NB4 (cell line): ENCODE measurements at regions not wholly inside any gene's neighbourhood (a gene's known extent, or its start where the extent isn't known, plus 50 kb on each side); places are given as distances from the start of the nearest gene placed in this dataset.

ENCODE experiments used
- DNase-seq: peaks from one replicate; pipeline ENCODE4 v3.0.0; 2010; ENCODE audit warnings: low read depth
- H3K4me3 ChIP-seq: one replicate; pipeline ENCODE4 v1.5.1; 2011; ENCODE audit warnings: mild to moderate bottlenecking, low read depth, low read length, moderate library complexity
- MYC ChIP-seq: IDR thresholded peaks from 2 replicates; pipeline ENCODE4 v1.6.1; 2011; ENCODE audit warnings: low read depth, low read length
- POLR2A ChIP-seq: IDR thresholded peaks from 2 replicates; pipeline ENCODE4 v1.6.1; 2011; ENCODE audit warnings: mild to moderate bottlenecking; ENCODE audit not compliant: insufficient read length; ENCODE audit errors: extremely low read depth
- TF ChIP-seq, protein P1 (sequence below): IDR thresholded peaks from one replicate; pipeline ENCODE4 v1.5.1; 2012; ENCODE audit warnings: low read depth, low read length
- TF ChIP-seq, protein P2 (sequence below): IDR thresholded peaks from 2 replicates; pipeline ENCODE4 v1.6.1; 2011; ENCODE audit warnings: low read depth, low read length

DNA sequence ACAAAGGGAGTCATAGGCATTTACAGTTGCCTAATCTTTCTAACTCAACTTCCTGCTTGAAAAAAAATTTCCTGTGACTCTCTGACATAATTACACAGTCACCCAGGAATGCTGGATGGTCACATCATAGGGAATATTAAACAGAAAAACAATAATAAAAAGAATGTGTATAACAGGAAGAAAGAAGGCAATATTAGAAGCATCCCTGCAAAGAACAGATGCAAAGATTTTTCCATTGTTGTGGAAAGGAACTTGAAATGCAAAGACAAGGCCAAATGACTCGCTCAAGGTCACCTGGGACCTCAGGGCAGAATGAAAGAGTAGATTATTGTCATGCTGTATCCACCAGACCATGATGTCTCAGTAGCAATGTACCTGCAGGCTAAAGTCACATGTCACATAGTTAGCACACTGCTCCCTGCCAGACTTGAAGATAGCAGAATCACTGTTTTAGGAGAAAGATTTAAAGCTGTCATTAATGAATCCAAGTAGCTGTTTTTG, 184.3 kb downstream of the CYYR1 start:
- H3K4me3 ChIP-seq, result no peak overlapping the region
- DNase-seq, result no peak
- TF ChIP-seq, protein P1, sequence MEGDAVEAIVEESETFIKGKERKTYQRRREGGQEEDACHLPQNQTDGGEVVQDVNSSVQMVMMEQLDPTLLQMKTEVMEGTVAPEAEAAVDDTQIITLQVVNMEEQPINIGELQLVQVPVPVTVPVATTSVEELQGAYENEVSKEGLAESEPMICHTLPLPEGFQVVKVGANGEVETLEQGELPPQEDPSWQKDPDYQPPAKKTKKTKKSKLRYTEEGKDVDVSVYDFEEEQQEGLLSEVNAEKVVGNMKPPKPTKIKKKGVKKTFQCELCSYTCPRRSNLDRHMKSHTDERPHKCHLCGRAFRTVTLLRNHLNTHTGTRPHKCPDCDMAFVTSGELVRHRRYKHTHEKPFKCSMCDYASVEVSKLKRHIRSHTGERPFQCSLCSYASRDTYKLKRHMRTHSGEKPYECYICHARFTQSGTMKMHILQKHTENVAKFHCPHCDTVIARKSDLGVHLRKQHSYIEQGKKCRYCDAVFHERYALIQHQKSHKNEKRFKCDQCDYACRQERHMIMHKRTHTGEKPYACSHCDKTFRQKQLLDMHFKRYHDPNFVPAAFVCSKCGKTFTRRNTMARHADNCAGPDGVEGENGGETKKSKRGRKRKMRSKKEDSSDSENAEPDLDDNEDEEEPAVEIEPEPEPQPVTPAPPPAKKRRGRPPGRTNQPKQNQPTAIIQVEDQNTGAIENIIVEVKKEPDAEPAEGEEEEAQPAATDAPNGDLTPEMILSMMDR, result no peak
- TF ChIP-seq, protein P2, sequence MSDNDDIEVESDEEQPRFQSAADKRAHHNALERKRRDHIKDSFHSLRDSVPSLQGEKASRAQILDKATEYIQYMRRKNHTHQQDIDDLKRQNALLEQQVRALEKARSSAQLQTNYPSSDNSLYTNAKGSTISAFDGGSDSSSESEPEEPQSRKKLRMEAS, result no peak
- no peak for TF ChIP-seq POLR2A
- no peak for TF ChIP-seq MYC

DNA sequence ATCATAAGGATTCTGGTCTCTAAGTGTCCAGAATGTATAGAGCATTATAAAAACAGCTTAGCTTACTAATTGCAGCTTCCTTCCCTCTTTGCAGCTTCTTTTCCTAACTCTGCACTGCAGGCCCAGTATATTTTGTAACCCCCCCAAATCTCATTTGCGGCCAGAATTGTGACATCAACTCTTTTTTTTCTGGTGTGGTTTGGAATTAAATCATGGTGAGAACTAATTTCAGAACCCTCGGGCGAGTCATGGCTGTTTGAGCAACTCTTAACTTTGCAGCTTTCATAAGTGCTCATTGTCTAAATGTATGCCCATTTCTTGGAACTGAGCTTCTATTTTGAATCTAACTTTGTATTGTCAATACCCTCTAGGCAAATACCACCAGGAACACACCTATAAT, 187.4 kb downstream of the CYYR1 start:
- TF ChIP-seq, protein P1, result no peak
- TF ChIP-seq MYC (no peak), POLR2A (no peak)
- TF ChIP-seq, protein P2, result no peak
- H3K4me3 ChIP-seq, result no peak overlapping the region
- DNase-seq, result peak; percentile 30

DNA sequence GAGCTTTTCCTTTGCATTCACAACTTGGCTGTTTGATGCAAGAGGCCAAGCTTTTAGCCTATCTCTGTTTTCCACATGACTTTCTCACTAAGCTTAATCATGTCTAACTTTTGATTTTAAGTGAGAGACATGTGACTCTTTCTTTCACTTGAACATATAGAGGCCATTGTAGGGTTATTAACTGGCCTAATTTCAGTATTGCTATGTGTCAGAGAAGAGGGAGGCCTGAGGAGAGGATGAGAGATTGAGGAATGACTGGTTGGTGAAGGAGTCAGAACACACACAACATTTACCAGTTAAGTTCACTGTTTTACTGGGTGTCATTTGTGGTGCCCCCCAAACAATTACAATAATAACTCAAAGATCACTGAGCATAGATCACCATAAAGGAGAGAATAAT, 193.5 kb downstream of the CYYR1 start:
- no peak overlapping the region for H3K4me3 ChIP-seq
- TF ChIP-seq MYC (no peak), POLR2A (no peak)
- TF ChIP-seq, protein P2, result no peak
- TF ChIP-seq, protein P1, result no peak
- no peak for DNase-seq

- H3K4me3 ChIP-seq, result no peak overlapping the region
- DNase-seq, result no peak
- TF ChIP-seq POLR2A, result no peak
- TF ChIP-seq, protein P2, result no peak
- TF ChIP-seq MYC, result no peak
- TF ChIP-seq, protein P1, result no peak
Observed at GRCh38 chr21:26377111-26377694, 195.9 kb downstream of the CYYR1 start.

- no peak for DNase-seq
- no peak overlapping the region for H3K4me3 ChIP-seq
- no peak for TF ChIP-seq POLR2A
- TF ChIP-seq, protein P2, result no peak
- TF ChIP-seq, protein P1, result no peak
- no peak for TF ChIP-seq MYC
Observed at GRCh38 chr21:26374817-26375216, 198.3 kb downstream of the CYYR1 start.
